ENCODE measurements at regions not wholly inside any gene's neighbourhood (a gene's known extent, or its start where the extent isn't known, plus 50 kb on each side); places are given as distances from the start of the nearest gene placed in this dataset.

DNA sequence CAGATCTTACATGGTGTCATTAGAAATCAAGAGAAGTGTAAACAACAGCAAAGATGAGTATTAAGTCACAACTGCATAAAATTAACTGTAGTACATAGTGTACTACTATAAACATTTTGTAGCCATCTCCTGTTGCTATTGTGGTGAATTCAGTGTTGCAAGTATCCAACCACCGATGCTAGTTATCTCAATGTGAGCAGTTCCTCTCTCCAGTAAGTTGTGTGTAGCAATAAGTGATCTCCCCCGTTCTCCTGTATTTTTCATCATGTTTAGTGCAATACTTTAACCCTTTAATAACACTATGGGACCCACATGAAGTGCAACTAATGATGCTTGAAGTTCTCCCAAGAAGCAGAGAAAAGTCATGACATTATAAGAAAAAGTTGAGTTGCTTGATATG lies 264.7 kb upstream of the KCNH8 start:
- TF ChIP-seq CTCF (IDR thresholded peaks at IDR 0.05) (no peak), ZFX (IDR thresholded peaks at IDR 0.05; ENCODE audit: borderline replicate concordance) (no peak)
